T-helper 2 cell treated with Interferon-gamma antibody and Interleukin-4, amounts not matched to agents 100 ng/mL and 5 ng/mL, for 36 hours (primary cell): ENCODE measurements at regions not wholly inside any gene's neighbourhood (a gene's known extent, or its start where the extent isn't known, plus 50 kb on each side); places are given as distances from the start of the nearest gene placed in this dataset.

Experiments used
- intact Hi-C: fragments of 100-400 bp; cut with micrococcal nuclease; formaldehyde crosslinking; loops from one replicate; pipeline ENCODE4 v1.15.1; 2023

GRCh38 chr11:20250644-20251247, 90.5 kb upstream of the DBX1 start:
- intact Hi-C loops: no loop called here

GRCh38 chr11:20249796-20250195, 89.5 kb upstream of the DBX1 start:
- intact Hi-C loops: no loop called here

DNA sequence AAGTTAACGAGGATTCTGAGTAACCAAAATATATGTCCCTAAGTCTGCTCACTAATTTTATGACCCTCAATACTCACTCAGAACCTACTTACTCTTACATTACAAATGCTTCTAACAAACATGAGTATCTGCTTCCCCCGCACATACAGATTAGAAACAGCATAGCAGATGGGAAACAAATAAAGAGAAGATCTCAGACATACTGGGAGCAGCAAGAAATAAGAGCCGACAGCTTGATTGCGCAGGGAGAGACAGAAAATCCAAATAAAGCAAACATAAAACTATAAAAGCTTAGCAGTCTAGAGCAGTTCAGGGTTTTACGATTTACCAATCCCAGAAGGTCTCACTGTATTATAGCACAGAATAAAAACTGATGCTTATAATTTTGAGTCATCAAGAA, 89.1 kb upstream of the DBX1 start:
- intact Hi-C loops: no loop called here

GRCh38 chr11:20248871-20249270, 88.6 kb upstream of the DBX1 start:
- intact Hi-C loops: no loop called here

DNA sequence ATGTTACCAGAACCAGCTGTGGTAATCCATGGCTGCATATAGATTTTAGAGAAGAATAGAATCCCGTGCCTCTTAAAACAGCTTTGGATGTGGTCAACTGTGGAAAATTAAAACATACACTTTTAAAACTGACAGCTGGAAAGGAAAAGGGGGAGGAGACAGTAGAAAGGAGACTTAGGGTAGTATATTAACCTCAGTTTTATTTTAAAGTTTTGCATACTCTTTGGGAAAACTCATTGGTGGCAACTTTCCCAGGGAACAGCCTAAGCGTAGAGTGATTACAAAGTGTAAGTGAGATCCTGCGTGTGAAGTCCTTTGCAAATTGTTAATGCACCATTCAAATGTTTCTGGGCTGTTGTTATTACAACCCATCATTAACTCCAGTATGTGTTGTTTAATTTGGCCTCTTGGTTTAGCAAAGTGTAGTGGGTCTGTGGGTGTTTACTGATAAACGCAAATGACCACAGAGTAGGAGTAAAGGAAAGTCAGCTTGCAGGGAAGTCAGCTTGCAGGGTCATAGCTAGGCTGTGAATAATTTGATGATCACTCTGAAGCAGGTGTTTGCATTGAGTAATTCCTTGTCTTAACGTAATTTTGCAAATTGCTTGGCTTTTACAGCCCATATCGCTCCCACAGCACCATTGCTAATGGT, 88.0 kb upstream of the DBX1 start:
- intact Hi-C loops: no loop called here

DNA sequence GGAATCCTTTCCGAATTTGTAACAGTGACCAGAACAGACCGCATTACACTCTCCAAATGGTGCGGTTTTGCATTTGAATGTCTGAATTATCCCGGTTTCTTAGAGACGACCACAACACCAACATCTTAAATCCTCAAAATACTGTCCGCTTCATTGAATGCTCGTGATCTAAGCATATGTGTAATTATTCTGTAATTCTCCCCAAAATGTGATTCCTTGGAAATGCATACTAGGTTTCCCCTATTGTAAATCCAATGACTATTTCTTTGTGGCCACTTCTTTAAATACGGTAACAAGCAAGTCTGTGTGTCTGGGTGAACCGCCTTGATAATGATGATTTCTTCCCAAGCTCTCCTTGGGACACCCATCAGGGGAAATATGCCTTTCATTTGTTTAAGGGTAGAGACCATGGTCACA, 87.3 kb upstream of the DBX1 start:
- intact Hi-C loops: no loop called here

GRCh38 chr11:20243974-20244373, 83.7 kb upstream of the DBX1 start:
- intact Hi-C loops: loop anchor here (5.0 kb wide), 1 partner anchor 108 kb away; no protein-coding TSS in a partner anchor

DNA sequence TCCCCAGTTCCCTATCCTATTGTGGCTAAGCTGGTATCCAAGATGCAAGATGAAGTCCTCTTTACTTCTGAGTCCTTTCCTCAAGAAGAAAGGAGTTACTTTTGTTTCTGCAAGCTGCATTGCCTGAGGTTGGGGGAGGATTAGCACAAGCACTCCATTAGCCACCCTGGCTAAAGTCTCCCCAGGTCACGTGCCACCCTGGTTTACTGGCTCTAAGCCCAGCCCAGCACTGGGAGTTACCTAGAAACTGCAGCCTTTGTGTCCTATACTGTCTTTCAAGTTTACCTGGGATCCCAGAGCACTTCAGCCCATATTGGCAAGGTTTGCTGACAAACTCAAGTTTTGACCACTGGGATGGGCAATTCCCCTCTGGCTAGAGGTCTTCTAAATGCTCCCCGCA, 78.4 kb upstream of the DBX1 start:
- intact Hi-C loops: no loop called here

DNA sequence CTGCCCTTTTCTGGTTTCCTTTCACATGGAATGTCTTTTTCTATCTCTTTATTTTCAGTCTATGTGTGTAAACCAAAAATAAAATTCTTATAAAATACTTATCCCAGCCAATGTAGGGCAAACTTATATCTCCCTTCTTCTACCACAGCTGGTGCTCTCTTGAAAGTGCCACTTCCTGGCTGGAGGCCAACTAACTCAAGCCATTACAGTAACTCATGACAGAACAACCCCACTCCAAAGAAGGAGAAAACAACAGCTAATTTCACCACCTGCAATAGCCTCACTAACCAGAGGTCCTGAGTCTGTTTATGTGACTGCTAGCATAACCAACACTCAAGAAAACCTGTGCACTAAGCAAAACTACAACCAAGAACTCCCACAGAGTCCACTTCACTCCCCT, 74.9 kb upstream of the DBX1 start:
- intact Hi-C loops: no loop called here

DNA sequence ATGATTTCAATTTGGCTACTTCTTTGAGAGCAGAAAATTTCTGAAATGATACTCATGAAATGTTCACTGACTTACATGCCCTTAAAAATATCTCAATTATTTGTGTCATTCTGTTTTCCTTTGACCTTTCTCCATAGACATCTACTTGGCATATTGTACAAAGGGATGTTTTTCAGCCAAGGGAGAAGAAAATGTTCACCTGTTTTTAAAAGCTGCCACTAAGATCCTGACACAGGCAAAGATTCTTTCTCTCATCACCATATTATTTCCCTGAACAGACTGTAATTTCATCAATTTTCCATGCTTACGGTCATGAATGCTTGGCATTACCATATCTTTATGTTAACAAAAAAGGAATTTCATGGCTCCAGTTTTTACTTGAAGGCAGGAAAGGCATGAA, 67.4 kb upstream of the DBX1 start:
- intact Hi-C loops: no loop called here

DNA sequence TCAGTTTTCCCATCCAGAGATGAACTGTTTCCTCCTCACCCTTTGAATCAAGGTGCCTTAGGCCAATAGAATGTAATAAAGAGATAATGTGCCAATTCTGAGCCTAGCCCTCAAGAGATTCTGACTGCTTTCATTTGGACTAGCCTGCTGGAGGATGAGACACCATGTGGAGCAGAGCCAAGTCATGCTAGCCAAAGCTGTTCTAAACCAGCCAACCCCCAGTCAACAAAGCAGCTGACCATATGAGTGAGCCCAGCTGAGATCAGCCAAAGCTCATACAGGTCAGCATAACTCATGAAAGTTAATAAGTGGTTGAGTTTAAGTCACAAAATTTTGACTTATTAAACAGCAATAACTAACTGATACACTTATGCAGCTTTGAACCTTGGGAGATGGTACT, 66.7 kb upstream of the DBX1 start:
- intact Hi-C loops: no loop called here

DNA sequence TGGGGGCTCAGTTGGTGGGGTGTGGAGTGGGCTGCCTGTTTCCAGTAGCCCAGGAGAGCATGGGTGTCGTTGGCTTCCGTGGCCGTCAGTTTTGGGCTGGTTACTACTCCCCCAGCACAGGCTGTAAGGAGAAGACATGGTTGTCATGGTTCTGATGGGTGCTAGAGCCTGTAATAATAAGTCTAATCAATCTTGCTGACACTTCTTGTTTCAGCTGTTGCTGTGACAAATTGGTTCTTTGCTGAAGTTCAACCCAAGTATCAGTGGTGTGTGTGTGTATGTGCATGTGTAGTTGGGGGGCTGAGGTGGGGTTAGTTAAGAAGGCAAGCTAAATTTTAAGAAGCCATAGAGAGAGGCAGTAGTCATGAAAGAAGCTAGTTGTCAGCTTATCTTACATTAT, 61.3 kb upstream of the DBX1 start:
- intact Hi-C loops: no loop called here

DNA sequence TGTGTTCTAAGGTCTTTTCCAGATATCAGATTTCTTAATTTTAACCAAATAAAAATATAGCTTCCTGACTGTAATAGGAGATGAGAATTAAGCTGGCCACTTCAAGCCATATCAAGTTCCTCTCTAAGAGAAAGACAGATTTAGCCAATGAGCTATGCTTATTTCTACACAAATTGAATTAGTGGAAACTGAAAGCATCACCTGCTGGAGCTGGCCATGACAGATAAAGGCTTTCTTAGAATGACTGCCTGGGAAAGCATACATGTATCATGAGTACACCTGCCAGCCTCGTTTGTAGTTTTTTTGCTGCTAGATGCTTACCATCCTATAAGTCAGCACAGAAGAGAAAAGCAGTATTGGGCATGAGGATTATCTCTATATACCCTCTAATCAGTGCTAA, 53.5 kb upstream of the DBX1 start:
- intact Hi-C loops: no loop called here

- intact Hi-C loops: no loop called here
Observed at GRCh38 chr11:20211691-20212090, 51.4 kb upstream of the DBX1 start.
